HG03064 (cell line): ENCODE measurements at regions not wholly inside any gene's neighbourhood (a gene's known extent, or its start where the extent isn't known, plus 50 kb on each side); places are given as distances from the start of the nearest gene placed in this dataset.
"Not testable (repeated sequence)": the region's sequence is repeated elsewhere in the genome, so short reads cannot be mapped to it uniquely, and the experiment has no call there.

Experiments used
- ATAC-seq: cut with Tn5 transposase; IDR thresholded peaks from one replicate; pipeline ENCODE4 v1.9.1; 2021; ENCODE audit warnings: low read depth; ENCODE audit not compliant: unreplicated experiment

DNA sequence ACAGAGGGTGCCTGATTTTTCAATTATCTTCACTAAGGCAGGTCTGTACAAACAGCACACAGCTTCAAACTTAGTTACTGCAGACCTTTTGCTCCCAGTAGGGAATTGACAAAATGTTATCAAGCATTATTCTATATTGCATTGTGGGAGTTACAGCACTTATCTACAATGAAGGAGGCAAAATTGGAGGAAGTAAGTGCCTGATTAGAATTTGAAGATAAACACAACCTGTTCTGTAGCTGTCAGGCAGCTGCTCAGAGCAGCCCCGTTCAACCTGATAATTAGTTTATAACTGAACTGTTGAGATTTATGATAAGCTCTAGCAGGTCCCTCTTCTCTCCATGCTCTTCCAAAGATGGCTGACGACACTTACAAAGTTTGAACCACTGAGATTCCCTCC is 364.4 kb upstream of the CYRIA start:
- no peak for ATAC-seq

DNA sequence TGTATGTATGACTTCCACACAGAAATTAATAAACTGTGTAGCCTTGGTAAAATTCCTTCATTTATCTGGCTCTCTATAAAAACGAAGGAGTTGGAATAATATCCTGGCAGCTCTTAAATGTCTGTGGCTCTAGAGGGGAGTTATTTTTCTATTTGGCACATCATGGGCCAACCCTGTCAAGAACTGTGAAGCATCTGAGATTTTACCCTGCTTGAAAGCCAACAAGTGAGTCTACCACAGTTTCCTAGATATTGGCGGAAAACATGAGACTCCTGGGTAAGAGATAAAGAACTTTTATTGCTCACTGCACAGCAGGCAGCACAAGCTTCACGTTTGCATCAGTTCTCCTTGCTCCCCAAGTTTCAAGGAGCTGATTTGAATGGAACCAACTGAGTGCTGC is 346.7 kb upstream of the CYRIA start:
- ATAC-seq, result no peak

DNA sequence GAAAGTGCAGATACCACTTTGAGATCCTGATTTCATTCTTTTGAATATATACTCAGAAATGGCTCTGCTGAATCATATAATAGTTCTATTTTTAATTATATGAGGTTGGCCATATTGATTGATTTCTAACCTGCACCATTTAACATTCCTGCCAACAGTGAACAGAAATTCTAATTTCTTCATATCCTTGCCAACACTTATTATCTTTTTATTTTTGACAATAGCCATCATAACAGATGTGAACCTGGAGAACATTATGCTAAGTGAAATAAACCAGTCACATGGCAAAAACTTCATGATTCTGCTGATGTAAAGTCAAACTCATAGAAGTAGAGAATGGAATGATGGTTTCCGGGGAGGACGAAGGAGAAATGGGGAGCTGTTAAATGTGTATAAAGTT is 344.5 kb upstream of the CYRIA start:
- no peak for ATAC-seq

DNA sequence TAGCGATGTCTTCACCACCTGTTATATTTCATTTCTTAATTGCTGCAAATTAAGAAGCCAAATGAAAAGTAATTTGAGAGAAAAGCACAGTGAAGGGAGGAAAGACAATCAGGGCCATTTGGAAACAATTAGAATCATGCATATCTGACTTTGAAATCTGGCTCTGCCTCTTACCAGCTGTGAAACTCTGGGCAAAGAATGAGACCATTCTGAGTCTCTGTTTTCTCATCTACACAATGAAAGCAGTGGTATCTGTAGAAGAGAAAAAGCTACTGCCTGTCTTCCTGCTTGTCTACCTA is 334.5 kb upstream of the CYRIA start:
- no peak for ATAC-seq

DNA sequence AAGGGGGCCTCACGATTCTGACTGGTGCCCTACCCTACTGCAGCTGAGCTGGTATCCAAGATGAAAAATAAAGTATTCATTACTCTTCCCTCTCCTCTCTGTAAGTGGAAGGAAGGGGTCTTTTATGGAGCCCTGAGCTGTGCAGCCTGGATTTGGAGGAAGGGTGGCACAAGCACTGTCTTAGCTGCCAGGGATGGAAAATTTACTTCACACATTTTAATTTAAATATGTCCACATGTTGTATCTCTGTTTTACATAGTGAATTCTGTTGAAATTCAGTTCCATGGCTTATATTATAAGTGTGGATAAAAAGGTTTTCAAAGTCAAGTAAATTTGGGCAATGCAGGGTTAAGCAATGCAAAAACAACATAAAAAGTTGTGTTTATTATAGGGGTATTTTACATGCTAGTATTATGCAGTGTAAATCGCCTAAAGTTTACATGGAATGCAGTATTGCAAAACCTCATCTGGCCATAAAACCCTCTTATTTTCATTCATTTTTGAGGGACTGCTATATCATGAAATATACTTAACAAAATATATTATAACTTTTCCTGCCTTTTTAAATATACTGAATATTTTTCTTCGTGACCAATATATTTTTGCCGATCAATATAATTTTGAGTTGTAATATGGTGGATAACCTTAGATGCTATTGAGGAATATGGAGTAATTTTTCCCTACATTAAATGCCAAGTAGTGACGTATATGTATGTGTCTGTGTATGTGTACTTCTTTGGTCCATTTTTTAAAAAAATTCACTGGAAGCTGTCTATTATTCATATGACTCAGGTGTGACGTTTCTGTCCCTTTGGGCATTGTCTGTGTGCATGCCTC is 333.9 kb upstream of the CYRIA start:
- no peak for ATAC-seq

DNA sequence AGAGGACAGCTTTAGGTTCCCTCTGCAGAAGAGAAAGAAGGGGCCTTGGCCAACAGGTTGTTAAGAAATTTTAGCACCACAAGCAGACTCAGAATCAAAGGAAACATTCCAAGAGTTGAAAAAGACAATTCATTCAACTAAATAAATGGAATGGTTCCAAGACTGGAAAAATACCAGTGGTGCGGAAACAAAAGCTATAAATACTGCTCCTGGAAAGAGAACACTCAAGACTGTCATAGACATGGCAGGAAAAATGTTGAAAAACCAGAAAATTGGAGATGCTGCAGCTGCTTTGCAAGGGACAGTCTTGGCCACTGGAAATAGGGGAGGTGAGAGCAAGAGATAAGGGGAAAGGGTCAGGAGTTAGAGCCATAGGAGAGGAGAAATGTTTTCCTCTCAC is 312.7 kb upstream of the CYRIA start:
- ATAC-seq, result no peak

DNA sequence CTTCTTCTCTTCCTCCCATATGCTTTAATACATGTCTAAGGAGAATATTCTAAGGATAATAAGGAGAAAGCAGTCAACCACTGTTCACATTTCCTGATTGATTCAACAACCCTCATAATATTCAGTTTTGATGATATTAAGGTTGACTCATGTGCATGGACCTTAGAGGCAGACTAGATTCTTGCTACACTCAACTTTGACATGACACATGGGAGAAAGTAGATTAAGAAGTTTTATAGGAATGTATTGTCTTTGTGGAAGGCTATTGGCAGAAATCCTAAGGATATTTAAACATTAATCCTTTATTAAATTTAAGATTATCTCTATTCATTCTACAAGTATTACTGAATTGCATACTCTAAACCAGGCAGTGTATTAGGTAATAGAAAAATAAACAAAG is 309.1 kb upstream of the CYRIA start:
- no peak for ATAC-seq

DNA sequence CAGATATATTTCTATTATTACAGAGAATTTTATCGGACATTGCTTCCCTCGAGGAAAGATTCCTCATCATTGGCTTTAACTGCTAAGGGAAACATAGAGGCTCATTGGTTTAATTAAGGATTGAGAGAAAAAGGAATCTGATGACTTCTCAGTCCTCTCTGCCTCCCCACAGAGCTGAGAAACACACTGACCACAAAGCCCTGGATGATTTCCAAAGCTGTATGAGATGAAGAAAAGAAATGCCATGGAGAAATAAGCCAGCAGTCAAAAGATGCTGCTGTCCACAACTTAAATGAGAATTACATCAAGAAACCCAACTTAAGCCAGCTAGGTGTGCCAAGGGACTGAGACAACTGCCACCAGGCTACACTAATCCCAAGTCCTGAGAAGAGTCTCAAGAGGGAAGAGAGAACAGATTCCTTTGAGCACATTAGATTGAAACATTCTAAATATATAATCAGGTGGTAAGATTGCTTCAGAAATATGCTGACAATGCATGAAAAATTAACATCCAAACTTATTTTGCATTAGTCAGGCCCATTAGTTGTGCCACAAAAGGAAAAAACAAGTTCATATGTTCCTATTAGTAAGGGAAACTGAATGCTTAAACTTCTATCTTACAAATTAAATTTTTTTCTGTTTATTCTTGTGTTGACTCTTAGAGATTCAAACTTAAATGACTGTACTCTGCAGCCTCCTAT is 308.1 kb upstream of the CYRIA start:
- no peak for ATAC-seq

DNA sequence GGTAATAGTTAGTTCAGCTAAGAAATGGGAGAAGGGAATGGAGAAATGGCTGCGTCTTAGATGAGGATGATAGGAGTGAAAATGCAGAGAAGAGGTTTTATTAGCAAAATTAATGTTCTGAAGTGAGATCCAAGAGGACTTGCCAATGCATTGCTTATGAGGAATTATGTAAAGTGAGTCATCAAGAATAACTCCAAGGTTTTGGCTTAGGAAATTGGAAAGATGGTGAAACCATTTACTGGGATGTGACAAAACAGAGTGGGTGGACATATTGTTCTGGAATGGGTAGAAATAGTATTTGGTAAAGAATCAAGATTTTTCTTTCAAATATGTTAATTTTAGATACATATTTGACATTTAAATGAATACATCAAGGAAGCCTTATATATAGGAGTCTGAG is 306.6 kb upstream of the CYRIA start:
- no peak for ATAC-seq

DNA sequence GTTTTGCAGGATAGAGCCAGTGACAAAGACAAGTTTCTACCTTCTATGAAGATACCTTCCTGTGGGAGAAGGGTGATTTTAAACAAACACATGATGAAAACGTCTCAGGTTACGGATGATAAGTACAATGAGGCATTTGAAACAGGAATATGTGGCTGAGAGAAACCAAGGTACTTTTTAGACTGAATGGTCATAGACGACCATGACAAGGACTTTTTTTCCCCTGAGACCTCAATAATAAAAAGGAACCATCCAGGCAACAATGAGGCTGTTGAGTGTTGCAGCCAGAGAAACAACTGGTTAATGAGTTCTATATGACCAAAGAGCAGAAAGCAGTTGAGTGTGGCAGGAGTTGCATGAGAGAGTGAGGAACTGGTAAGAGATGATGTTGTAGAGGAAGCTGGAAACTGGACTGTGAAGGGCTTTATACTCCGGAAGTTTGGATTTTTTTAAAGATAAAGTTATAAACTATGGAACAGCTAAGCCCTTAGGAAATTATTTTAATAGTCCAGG is 306.1 kb upstream of the CYRIA start:
- no peak for ATAC-seq

DNA sequence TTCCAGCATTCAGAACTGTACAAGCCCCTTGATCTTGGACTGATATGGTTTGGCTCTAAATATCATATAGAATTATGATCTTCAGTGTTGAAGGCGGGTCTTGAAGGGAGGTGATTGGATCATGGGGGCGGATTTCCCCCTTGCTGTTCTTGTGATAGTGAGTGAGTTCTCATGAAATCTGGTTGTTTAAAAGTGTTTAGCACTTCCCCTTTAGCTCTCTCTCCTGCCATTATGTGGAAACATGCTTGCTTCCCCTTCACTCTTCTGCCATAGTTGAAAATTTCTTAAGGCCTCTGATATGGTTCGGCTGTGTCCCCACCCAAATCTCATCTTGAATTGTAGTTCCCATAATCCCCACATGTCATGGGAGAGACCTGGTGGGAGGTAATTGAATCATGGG is 305.3 kb upstream of the CYRIA start:
- ATAC-seq, result not testable (repeated sequence)

DNA sequence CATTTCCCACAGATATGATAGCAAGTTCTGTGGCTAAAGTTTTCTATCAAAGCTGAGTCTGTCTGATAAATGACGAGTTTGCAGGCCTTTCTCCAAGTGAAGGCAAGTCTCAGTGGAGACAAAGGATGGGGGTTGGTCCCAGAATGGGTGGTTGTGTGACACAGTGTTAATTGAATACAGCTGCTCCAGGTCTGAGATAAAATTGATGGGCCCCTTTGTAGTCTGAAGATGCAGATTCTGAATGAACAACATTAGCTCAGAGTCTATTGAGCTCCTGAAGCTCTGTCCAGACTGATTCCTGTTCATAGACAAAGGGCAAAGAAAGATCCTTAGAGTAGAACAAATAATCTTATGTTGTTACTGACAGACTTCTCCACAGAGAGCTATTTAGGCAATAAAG is 296.9 kb upstream of the CYRIA start:
- ATAC-seq, result no peak

DNA sequence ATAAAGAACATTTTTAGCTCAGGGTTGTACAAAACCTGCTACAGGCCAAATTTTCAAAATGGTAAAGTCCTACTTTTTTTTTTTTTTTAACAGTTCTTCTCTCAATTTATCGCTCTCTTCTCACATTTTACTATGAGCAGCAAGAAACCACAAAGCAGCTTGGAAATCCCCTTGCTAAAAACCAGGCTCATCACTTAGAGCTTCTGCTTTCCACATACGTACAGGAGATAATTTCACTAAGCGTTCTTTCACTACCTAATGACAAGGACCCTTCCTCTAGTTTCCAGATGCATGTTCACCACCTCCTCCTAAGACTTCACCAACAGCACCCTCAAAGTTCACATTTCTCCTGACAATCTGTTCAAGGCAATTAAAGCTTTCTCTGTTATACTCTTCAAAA is 294.9 kb upstream of the CYRIA start:
- no peak for ATAC-seq

DNA sequence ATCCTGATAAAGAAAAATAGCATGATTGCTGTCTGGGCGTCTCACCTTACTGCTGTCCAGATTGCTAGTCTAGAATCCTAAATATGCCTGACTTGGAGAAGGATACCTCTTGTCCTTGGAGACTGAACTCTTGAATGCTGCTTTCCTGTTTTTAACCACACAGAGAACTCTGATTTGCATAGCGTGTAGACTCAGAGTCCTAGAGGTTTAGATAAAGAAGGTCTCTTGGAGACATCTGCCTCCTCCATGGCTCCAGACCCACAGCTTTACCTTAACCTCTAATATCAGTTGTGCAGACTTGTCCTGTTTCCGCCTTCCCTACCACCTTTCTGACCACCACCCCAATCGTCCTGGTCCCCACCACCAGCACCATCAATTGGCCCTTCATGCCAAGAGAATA is 292.6 kb upstream of the CYRIA start:
- no peak for ATAC-seq

DNA sequence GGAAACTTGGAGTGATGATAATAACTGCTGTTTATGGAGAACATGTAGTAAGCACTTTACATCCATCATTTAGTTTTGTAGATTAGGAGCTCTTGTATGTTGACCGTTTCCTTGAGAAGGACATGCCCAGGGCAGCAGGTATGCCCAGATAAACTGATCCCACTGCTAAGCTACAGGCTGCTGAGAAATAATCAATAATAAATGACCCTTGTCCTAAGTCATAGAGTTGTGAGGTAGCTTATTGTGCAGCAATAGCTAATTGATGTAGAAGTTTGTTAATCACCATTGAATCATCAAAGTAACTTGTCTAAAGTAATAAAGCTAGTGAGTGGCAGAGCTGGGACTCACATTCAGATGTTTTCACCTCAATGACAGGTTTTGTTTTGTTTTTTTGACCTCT is 287.2 kb upstream of the CYRIA start:
- ATAC-seq, result no peak

DNA sequence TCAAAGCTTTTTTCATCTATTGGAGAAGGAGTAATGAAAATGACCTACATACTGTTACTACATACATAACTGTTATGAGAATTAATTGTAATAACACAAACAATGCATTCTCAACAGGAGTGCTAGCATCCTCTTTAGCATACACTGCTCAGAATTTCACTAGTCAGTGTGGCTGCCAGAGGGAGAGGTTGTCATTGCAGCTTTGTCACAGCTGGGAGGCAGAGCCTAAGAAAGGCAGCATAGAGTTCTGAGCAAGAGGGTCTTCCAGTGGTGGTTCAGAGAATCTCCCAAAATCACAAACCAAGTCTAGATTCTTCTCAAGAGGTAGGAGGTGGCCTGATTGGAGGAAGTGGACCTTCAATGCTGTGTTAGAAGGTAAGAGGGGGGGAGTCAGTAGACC is 286.7 kb upstream of the CYRIA start:
- ATAC-seq, result no peak

DNA sequence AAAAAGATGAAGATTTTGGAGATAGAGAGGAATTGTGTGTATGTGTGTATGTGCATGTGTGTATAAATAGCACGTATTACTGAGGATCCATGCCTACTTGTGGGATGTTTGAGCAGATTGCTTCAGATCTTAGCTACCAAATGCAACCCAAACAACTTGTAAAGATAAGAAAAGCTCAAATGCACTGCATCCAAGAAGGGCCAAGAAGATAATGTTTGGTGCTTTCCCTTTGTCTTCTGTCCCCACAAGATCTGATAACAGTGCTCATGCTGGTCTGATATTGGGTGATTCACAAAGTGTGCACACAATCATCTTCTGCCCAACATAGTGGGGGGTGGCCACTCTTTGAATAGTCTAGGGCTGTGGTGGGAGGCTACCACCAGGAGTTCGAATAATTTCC is 284.8 kb upstream of the CYRIA start:
- ATAC-seq, result no peak

DNA sequence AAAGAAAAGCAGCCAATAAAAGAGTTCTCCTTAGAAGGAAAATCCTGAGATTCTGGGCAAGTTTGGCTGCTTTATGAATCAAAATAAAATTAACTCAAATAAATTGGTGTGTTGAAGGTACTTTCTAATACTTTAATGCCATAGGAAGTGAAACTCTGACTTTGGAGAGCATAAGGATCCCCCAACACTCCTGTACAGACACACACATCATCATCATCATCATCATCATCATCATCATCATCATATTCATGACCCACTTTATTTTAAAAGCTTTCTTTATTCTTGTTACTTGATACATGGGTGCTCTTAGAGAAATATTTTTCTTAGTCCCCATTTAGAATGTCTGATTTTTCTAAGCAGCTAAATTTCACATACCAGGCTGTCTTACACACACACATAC is 283.1 kb upstream of the CYRIA start:
- no peak for ATAC-seq

DNA sequence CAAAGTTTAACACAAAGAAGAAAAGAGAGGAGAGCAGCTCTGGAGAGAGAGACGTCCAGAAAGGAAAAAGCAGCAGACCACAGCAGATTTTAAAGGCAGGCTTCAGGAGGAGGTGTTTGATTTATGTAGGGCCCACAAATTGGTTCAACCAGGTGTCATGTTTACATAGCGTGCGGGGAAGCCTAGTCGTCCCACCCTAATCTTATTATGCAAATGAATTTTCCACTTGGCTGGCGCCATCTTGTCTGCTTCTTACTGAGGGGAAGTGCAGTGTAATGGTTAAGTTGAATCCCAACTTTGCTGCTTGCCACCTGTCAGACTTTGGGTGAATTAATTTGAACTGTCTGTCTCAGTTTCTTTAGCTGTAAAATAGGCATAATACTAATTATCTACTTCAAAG is 282.4 kb upstream of the CYRIA start:
- no peak for ATAC-seq

DNA sequence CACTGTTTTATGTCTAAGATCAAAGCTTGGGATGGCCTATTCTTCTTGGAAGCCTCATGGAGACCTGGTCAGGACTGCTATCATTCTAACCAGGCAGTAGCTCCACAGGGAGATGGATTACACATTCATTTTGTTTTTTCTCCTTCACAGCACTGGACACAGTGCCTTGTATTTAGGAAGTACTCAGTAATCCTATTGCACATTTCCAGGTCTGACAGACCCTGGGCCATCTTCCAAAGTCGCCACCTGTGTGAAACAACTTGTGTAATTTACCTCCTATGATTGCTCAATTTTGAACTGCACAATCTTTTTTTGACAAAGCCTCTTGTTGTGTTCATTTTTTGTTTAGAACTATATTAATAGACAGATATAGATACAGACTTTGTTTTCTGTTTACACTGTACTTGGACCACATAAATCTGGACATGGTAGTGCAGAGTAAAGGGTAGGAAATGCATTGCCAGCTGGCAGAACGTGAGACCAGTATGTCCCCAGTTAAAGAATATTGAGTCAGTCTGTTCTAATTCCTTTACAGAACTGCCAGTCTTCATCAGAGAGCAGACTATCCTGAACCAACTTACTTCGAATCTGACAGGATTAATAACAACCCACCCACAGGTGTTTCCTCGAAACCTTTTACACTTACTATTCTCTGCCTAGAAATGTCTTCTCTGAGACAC is 277.8 kb upstream of the CYRIA start:
- ATAC-seq, result no peak

DNA sequence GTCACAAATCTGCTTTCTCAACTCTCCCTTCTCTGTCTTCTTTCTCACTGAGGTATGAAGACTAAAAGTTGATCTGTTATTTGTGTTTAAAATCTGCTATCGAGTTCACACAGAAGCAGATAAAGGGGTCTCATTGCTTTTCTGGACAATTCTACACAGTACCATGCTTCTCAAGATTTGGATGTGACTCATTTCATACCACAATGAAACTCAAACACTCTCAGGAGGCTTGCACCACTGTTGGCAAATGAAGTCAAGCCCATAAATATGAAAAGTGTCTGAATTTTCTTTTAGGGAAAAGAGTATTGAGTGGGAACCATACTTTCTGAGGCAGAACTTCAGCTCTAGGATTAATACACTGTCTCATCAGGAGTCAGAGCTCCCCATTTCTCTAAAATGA is 274.6 kb upstream of the CYRIA start:
- no peak for ATAC-seq

DNA sequence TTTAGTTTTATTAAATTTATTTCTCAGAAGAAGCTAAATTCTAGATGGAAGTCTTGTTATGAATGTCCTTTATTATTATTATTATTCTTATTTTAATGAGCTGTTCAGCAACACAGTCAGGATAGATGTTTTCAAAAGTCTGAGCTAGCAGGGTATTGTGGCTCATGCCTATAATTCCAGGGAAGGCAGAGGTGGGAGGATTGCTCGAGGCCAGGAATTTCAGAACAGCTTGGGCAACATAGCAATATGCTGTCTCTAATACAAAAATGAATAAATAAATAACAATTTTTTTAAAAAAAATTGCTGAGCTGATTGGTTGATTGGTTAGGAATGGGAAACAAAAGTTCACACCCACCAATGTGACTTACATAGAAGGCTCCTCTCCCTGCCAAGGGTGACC is 274.1 kb upstream of the CYRIA start:
- ATAC-seq, result no peak
